SK-N-SH (cell line): ENCODE measurements at regions not wholly inside any gene's neighbourhood (a gene's known extent, or its start where the extent isn't known, plus 50 kb on each side); places are given as distances from the start of the nearest gene placed in this dataset.

ENCODE experiments used
- CTCF ChIA-PET: fragments of 300-600, 350-600 bp; formaldehyde crosslinking; extraction: SDS; loops from one replicate; lab custom pipeline; 2021; lab: Yijun Ruan, JAX
- POLR2A ChIA-PET: fragments of 350-600 bp; sonication (Branson Sonifier 250); formaldehyde crosslinking; extraction: SDS; loops from one replicate; lab custom pipeline; 2020; ENCODE audit warnings: antibody characterized with exemption, inconsistent platforms; lab: Yijun Ruan, JAX
- DNase-seq: peaks from one replicate; pipeline ENCODE4 v3.0.0; 2012
- H2AFZ ChIP-seq: fragments of 200-600 bp; sonication (generic); 2 replicates; pipeline ENCODE4 v1.8.1; 2016; ENCODE audit warnings: antibody characterized with exemption, mild to moderate bottlenecking, low read depth
- H3F3A ChIP-seq: fragments of 200-600 bp; sonication (generic); replicated peaks from 2 replicates; pipeline ENCODE3; 2016; ENCODE audit warnings: antibody characterized with exemption, mild to moderate bottlenecking; ENCODE audit not compliant: insufficient read depth
- H3K27ac ChIP-seq, 2 experiments: fragments of 200-500 bp in 1 of 2; fragments of 200-600 bp in 1 of 2; sonication (Bioruptor generic) in 1 of 2; sonication (generic), shearing (Covaris generic) in 1 of 2; 2 replicates each; pipeline versions ENCODE4 v1.5.1 to v1.6.1; 2014 to 2016; ENCODE audit warnings: low read depth in 2 of 2, inconsistent platforms in 1 of 2, low read length in 1 of 2, mild to moderate bottlenecking in 1 of 2, mixed read lengths in 1 of 2
- H3K27me3 ChIP-seq: fragments of 200-600 bp; sonication (generic), shearing (Covaris generic); 2 replicates; pipeline ENCODE4 v1.6.1; 2016; ENCODE audit warnings: mixed run types; ENCODE audit not compliant: insufficient read depth
- H3K36me3 ChIP-seq, 2 experiments: fragments of 200-500 bp in 1 of 2; fragments of 200-600 bp in 1 of 2; sonication (Bioruptor generic) in 1 of 2; sonication (generic) in 1 of 2; replicated peaks in 1 of 2; 2 replicates each; pipeline versions ENCODE3 to v1.5.1; 2014 to 2016; ENCODE audit warnings: low read length in 1 of 2, mild to moderate bottlenecking in 1 of 2; ENCODE audit not compliant: insufficient read depth in 2 of 2, control insufficient read depth in 1 of 2
- H3K4me1 ChIP-seq, 2 experiments: fragments of 200-500 bp in 1 of 2; fragments of 200-600 bp in 1 of 2; sonication (Bioruptor generic) in 1 of 2; sonication (generic), shearing (Covaris generic) in 1 of 2; 2 replicates each; pipeline versions ENCODE4 v1.5.1 to v1.6.1; 2014 to 2016; ENCODE audit warnings: low read depth in 1 of 2, low read length in 1 of 2, mixed run types in 1 of 2; ENCODE audit not compliant: insufficient read depth in 2 of 2, control insufficient read depth in 1 of 2
- H3K4me2 ChIP-seq: fragments of 200-600 bp; sonication (generic), shearing (Covaris generic); 2 replicates; pipeline ENCODE4 v1.6.1; 2017; ENCODE audit warnings: mixed run types
- H3K4me3 ChIP-seq, 2 experiments: fragments of 200-500 bp in 1 of 2; fragments of 200-600 bp in 1 of 2; sonication (Bioruptor generic) in 1 of 2; sonication (generic), shearing (Covaris generic) in 1 of 2; 2 replicates each; pipeline versions ENCODE4 v1.5.1 to v1.8.1; 2014 to 2016; ENCODE audit warnings: low read depth in 2 of 2, inconsistent platforms in 1 of 2, low read length in 1 of 2, mild to moderate bottlenecking in 1 of 2, mixed read lengths in 1 of 2, moderate library complexity in 1 of 2
- H3K79me2 ChIP-seq: fragments of 200-600 bp; sonication (generic); 2 replicates; pipeline ENCODE4 v1.8.1; 2017; ENCODE audit warnings: mild to moderate bottlenecking; ENCODE audit not compliant: insufficient read depth
- H3K9ac ChIP-seq: fragments of 200-600 bp; sonication (generic); 2 replicates; pipeline ENCODE4 v1.6.1; 2017; ENCODE audit warnings: mixed run types
- H3K9me2 ChIP-seq: fragments of 200-600 bp; sonication (generic); 2 replicates; pipeline ENCODE4 v1.6.1; 2017; ENCODE audit warnings: mixed run types
- H3K9me3 ChIP-seq: fragments of 200-600 bp; sonication (generic); 2 replicates; pipeline ENCODE4 v1.6.1; 2017; ENCODE audit warnings: mixed run types, mild to moderate bottlenecking, moderate library complexity
- H4K20me1 ChIP-seq: fragments of 200-600 bp; sonication (generic); 2 replicates; pipeline ENCODE4 v1.6.1; 2017; ENCODE audit warnings: mild to moderate bottlenecking, mixed run types; ENCODE audit not compliant: insufficient read depth
- EP300 ChIP-seq, 2 experiments: IDR thresholded peaks; 2 replicates each; pipeline versions ENCODE4 v1.4.0 to v1.6.1; 2012; ENCODE audit warnings: borderline replicate concordance in 1 of 2, low read depth in 1 of 2, low read length in 1 of 2
- EZH2phosphoT487 ChIP-seq: fragments of 200-600 bp; sonication (generic); IDR thresholded peaks from 2 replicates; pipeline ENCODE4 v1.6.1; 2017; ENCODE audit warnings: low read depth, mixed run types, mild to moderate bottlenecking, antibody characterized with exemption, moderate library complexity, borderline replicate concordance
- FOSL2 ChIP-seq: IDR thresholded peaks from 2 replicates; pipeline ENCODE4 v1.4.0; 2012; ENCODE audit warnings: low read depth, mild to moderate bottlenecking, moderate library complexity, borderline replicate concordance
- FOXJ3 ChIP-seq: sonication (generic); formaldehyde crosslinking; IDR thresholded peaks from 2 replicates; pipeline ENCODE4 v1.5.1; 2020; ENCODE audit warnings: mild to moderate bottlenecking, missing genetic modification reagents
- FOXM1 ChIP-seq: IDR thresholded peaks from 2 replicates; pipeline ENCODE4 v1.4.0; 2012; ENCODE audit warnings: low read depth, mild to moderate bottlenecking
- GABPA ChIP-seq: IDR thresholded peaks from 2 replicates; pipeline ENCODE4 v1.4.0; 2012; ENCODE audit warnings: low read depth, mild to moderate bottlenecking
- POLR2AphosphoS5 ChIP-seq: IDR thresholded peaks from 2 replicates; pipeline ENCODE4 v1.6.1; 2012; ENCODE audit warnings: low read depth, low read length
- RAD21 ChIP-seq: IDR thresholded peaks from 2 replicates; pipeline ENCODE4 v1.6.1; 2012; ENCODE audit warnings: mild to moderate bottlenecking, low read length
- RFX5 ChIP-seq: IDR thresholded peaks from 2 replicates; pipeline ENCODE4 v1.6.1; 2012; ENCODE audit warnings: mild to moderate bottlenecking, improper control_type of control experiment, low read length
- RXRA ChIP-seq: IDR thresholded peaks from 2 replicates; pipeline ENCODE4 v1.4.0; 2012; ENCODE audit warnings: low read depth, mild to moderate bottlenecking, borderline replicate concordance
- TCF12 ChIP-seq: IDR thresholded peaks from 2 replicates; pipeline ENCODE4 v1.4.0; 2012
- YY1 ChIP-seq: IDR thresholded peaks from 2 replicates; pipeline ENCODE4 v1.4.0; 2012; ENCODE audit warnings: low read depth, mild to moderate bottlenecking
- WGBS: methylation state at CpG from one replicate; pipeline ENCODE4 v1.1.6; 2017; ENCODE audit warnings: low lambda C conversion rate; 5-methylcytosine and 5-hydroxymethylcytosine counted together
- TF ChIP-seq, protein P1 (sequence below): IDR thresholded peaks from 2 replicates; pipeline ENCODE4 v1.4.0; 2012; ENCODE audit warnings: low read depth, borderline replicate concordance
- TF ChIP-seq, protein P2 (sequence below): fragments of 150-350 bp; IDR thresholded peaks from 2 replicates; pipeline ENCODE4 v1.6.1; 2016; ENCODE audit warnings: mild to moderate bottlenecking, low read depth, low read length
- TF ChIP-seq, protein P3 (sequence below): fragments of 200-600 bp; sonication (generic); IDR thresholded peaks from 2 replicates; pipeline ENCODE4 v1.6.1; 2017; ENCODE audit warnings: antibody characterized with exemption, mild to moderate bottlenecking, moderate library complexity
- TF ChIP-seq, protein P4 (sequence below): IDR thresholded peaks from 2 replicates; pipeline ENCODE4 v1.4.0; 2012; ENCODE audit warnings: low read depth
- TF ChIP-seq, protein P5 (sequence below): IDR thresholded peaks from 2 replicates; pipeline ENCODE4 v1.4.0; 2012; ENCODE audit warnings: low read depth, borderline replicate concordance
- TF ChIP-seq, protein P6 (sequence below): IDR thresholded peaks from 2 replicates; pipeline ENCODE4; 2012
- TF ChIP-seq, protein P7 (sequence below): fragments of 150-350 bp; IDR thresholded peaks from 2 replicates; pipeline ENCODE4 v1.6.1; 2017; ENCODE audit warnings: antibody characterized with exemption, low read length, low read depth, borderline replicate concordance

DNA sequence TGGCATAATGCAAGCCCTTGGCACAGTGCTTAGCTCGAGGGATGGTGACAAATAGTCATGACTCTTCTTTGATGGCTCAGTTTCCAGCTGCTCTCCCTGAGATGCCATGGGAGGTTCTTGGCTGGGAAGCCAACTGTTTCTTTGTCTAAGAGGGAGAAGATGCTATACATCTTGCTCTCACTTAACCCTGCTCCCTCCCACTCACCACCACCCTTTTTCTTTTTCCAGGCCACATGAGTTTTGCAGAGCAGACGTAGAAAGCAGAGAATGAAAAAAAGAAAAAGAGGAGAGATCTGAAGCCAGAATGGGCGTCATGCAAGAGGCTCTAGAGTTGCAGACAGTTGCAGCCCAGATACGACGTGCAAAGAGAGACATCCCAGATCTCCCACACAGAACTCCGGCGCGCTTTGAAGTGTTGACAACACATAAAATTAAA is 160.5 kb downstream of the FGF18 start:
- H3K4me2 ChIP-seq, result no peak overlapping the region
- WGBS, result 79% methylated on average over 8 of the region's 8 CpGs
- H3F3A ChIP-seq, result no peaks in the 10 kb centered on the region
- no peaks in the 10 kb centered on the region for H3K4me1 ChIP-seq
- no peak for DNase-seq
- H3K79me2 ChIP-seq, result no peaks in the 10 kb centered on the region
- no peaks in the 10 kb centered on the region for H4K20me1 ChIP-seq
- H3K9me2 ChIP-seq, result no peaks in the 10 kb centered on the region
- H3K27ac ChIP-seq, result no peak overlapping the region
- no peak overlapping the region for H3K9ac ChIP-seq
- peaks cover 4% of the 10 kb centered on the region; the same call in 1 of the 2 replicates for H3K27me3 ChIP-seq
- H3K9me3 ChIP-seq, result no peaks in the 10 kb centered on the region
- H2AFZ ChIP-seq, result no peak overlapping the region
- TF ChIP-seq EZH2phosphoT487, result no peak
- TF ChIP-seq, protein P1, sequence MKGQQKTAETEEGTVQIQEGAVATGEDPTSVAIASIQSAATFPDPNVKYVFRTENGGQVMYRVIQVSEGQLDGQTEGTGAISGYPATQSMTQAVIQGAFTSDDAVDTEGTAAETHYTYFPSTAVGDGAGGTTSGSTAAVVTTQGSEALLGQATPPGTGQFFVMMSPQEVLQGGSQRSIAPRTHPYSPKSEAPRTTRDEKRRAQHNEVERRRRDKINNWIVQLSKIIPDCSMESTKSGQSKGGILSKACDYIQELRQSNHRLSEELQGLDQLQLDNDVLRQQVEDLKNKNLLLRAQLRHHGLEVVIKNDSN, result no peak
- TF ChIP-seq, protein P2, sequence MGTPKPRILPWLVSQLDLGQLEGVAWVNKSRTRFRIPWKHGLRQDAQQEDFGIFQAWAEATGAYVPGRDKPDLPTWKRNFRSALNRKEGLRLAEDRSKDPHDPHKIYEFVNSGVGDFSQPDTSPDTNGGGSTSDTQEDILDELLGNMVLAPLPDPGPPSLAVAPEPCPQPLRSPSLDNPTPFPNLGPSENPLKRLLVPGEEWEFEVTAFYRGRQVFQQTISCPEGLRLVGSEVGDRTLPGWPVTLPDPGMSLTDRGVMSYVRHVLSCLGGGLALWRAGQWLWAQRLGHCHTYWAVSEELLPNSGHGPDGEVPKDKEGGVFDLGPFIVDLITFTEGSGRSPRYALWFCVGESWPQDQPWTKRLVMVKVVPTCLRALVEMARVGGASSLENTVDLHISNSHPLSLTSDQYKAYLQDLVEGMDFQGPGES, result no peak
- TF ChIP-seq FOXJ3 (CRISPR knock-in tag), result no peak
- no peak for TF ChIP-seq RAD21
- TF ChIP-seq, protein P3, sequence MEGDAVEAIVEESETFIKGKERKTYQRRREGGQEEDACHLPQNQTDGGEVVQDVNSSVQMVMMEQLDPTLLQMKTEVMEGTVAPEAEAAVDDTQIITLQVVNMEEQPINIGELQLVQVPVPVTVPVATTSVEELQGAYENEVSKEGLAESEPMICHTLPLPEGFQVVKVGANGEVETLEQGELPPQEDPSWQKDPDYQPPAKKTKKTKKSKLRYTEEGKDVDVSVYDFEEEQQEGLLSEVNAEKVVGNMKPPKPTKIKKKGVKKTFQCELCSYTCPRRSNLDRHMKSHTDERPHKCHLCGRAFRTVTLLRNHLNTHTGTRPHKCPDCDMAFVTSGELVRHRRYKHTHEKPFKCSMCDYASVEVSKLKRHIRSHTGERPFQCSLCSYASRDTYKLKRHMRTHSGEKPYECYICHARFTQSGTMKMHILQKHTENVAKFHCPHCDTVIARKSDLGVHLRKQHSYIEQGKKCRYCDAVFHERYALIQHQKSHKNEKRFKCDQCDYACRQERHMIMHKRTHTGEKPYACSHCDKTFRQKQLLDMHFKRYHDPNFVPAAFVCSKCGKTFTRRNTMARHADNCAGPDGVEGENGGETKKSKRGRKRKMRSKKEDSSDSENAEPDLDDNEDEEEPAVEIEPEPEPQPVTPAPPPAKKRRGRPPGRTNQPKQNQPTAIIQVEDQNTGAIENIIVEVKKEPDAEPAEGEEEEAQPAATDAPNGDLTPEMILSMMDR, result no peak
- no peak for TF ChIP-seq EP300 (IDR thresholded peaks at IDR 0.05; ENCODE audit: borderline replicate concordance in 1 of 2, low read depth in 1 of 2, low read length in 1 of 2)
- TF ChIP-seq, protein P4, sequence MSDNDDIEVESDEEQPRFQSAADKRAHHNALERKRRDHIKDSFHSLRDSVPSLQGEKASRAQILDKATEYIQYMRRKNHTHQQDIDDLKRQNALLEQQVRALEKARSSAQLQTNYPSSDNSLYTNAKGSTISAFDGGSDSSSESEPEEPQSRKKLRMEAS, result no peak
- no peak for TF ChIP-seq TCF12
- POLR2A ChIA-PET, result no interaction called here
- CTCF ChIA-PET, result interaction anchor here (0.7 kb wide), 1 partner anchor 1135 kb away, joined by 3 read pairs; no protein-coding TSS in a partner anchor
- no peaks in the 10 kb centered on the region for H3K36me3 ChIP-seq
- H3K4me3 ChIP-seq, result no peak overlapping the region

DNA sequence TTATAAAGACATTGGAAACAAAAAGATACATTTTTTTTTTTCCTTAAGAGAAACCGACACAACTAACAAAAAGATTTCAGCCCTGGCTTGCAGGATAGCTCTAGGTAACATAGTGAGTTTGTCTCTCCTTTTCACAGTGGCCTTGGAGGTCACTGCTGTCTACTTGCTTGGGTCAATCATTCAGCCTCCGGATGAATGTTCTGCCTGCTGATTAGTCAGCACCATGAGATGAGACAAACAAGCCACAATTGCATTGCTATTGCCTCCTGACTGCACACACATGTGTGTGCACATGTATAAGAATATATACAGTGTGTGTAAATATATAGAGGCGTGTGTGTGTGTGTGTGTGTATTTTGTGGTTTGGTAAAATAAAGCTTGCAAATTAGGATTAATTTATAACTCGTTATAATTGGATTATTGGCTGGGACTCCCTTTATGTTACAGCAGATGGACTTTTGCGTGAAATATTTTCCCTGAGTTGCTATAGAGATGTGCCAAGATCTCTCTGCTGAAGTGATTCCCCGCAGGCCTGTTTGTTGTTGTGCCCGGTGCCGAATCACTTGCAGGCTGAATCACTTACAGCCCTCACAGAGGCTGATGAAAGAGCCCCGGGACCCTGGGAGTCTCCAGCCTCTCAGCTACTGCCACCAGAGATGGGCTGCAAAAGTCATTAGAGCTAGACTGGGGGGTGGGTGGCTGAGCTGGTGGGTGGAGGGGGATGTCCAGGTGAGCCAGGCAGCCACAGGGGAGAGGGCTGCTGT is 161.2 kb downstream of the FGF18 start:
- Histone ChIP-seq H3K9me2 (no peaks in the 10 kb centered on the region), H3K27me3 (peaks cover 4% of the 10 kb centered on the region; the same call in 1 of the 2 replicates), H3K4me3 (no peak overlapping the region), H3K27ac (no peak overlapping the region), H3F3A (no peaks in the 10 kb centered on the region), H3K36me3 (no peaks in the 10 kb centered on the region), H3K9ac (no peak overlapping the region), H4K20me1 (no peaks in the 10 kb centered on the region), H2AFZ (no peak overlapping the region), H3K79me2 (no peaks in the 10 kb centered on the region), H3K4me1 (no peaks in the 10 kb centered on the region), H3K4me2 (no peak overlapping the region), H3K9me3 (no peaks in the 10 kb centered on the region)
- WGBS, result 65% methylated on average over 9 of the region's 9 CpGs
- ChIA-PET POLR2A (no interaction called here), CTCF (no interaction called here)
- no peak for DNase-seq
- TF ChIP-seq RXRA, result no peak
- no peak for TF ChIP-seq GABPA
- TF ChIP-seq YY1, result no peak
- TF ChIP-seq, protein P5, sequence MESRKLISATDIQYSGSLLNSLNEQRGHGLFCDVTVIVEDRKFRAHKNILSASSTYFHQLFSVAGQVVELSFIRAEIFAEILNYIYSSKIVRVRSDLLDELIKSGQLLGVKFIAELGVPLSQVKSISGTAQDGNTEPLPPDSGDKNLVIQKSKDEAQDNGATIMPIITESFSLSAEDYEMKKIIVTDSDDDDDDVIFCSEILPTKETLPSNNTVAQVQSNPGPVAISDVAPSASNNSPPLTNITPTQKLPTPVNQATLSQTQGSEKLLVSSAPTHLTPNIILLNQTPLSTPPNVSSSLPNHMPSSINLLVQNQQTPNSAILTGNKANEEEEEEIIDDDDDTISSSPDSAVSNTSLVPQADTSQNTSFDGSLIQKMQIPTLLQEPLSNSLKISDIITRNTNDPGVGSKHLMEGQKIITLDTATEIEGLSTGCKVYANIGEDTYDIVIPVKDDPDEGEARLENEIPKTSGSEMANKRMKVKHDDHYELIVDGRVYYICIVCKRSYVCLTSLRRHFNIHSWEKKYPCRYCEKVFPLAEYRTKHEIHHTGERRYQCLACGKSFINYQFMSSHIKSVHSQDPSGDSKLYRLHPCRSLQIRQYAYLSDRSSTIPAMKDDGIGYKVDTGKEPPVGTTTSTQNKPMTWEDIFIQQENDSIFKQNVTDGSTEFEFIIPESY, result no peak
- no peak for TF ChIP-seq RFX5
- TF ChIP-seq, protein P6, sequence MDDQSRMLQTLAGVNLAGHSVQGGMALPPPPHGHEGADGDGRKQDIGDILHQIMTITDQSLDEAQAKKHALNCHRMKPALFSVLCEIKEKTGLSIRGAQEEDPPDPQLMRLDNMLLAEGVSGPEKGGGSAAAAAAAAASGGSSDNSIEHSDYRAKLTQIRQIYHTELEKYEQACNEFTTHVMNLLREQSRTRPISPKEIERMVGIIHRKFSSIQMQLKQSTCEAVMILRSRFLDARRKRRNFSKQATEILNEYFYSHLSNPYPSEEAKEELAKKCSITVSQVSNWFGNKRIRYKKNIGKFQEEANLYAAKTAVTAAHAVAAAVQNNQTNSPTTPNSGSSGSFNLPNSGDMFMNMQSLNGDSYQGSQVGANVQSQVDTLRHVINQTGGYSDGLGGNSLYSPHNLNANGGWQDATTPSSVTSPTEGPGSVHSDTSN, result no peak
- TF ChIP-seq, protein P7, sequence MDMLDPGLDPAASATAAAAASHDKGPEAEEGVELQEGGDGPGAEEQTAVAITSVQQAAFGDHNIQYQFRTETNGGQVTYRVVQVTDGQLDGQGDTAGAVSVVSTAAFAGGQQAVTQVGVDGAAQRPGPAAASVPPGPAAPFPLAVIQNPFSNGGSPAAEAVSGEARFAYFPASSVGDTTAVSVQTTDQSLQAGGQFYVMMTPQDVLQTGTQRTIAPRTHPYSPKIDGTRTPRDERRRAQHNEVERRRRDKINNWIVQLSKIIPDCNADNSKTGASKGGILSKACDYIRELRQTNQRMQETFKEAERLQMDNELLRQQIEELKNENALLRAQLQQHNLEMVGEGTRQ, result no peak
- no peak for TF ChIP-seq FOSL2
- TF ChIP-seq RAD21, result no peak
- no peak for TF ChIP-seq POLR2AphosphoS5
- TF ChIP-seq FOXM1, result no peak
- no peak for TF ChIP-seq FOXJ3 (CRISPR knock-in tag)
